HepG2 (cell line): ENCODE measurements at regions not wholly inside any gene's neighbourhood (a gene's known extent, or its start where the extent isn't known, plus 50 kb on each side); places are given as distances from the start of the nearest gene placed in this dataset.
"Not testable (repeated sequence)": the region's sequence is repeated elsewhere in the genome, so short reads cannot be mapped to it uniquely, and the experiment has no call there.

Experiments
- ATAC-seq: fragments of 200-7000 bp; cut with Tn5 transposase; 3 replicates; pipeline ENCODE4 v1.9.1; 2020; ENCODE audit warnings: mild to moderate bottlenecking, moderate library complexity
- BruUV-seq: library from RNA; stranded (reverse); fragments of 400-500 nt; replicated peaks from 2 replicates; lab custom pipeline; 2021; lab: Mats Ljungman, UMichigan
- CTCF ChIA-PET: fragments of 300-600 bp; formaldehyde crosslinking; extraction: SDS; loops from one replicate; lab custom pipeline; 2021; ENCODE audit warnings: low total read pairs, inconsistent platforms, low intra/inter-chr PET ratio; lab: Yijun Ruan, JAX
- POLR2A ChIA-PET: fragments of 350-600 bp; sonication (Branson Sonifier 250); formaldehyde crosslinking; loops from one replicate; lab custom pipeline; 2020; ENCODE audit warnings: antibody characterized with exemption, inconsistent platforms; lab: Yijun Ruan, JAX
- DNase-seq: peaks from one replicate; pipeline ENCODE4 v3.0.0-alpha.2; 2015; ENCODE audit warnings: low spot score
- FAIRE-seq: peaks from 3 replicates; lab custom pipeline; 2011; peaks lifted over from hg19 to GRCh38; lab: Jason Lieb, UNC
- H2AFZ ChIP-seq: one replicate; pipeline ENCODE4 v1.6.1; 2011; ENCODE audit warnings: low read length, inconsistent platforms
- H3K27ac ChIP-seq: fragments of 300-600 bp; 3 replicates; pipeline ENCODE4 v1.8.0; 2011; ENCODE audit warnings: mixed run types, mild to moderate bottlenecking, mixed read lengths, low read length, inconsistent platforms; ENCODE audit not compliant: insufficient read depth; ENCODE audit errors: extremely low read length
- H3K27me3 ChIP-seq, 2 experiments: fragments of 200-600 bp in 1 of 2; 2 replicates in 1 of 2; 3 replicates in 1 of 2; pipeline versions ENCODE4 v1.6.0 to v1.8.0; 2011; ENCODE audit warnings: low read length in 2 of 2, mild to moderate bottlenecking in 2 of 2, moderate library complexity in 2 of 2, inconsistent platforms in 1 of 2; ENCODE audit not compliant: insufficient read depth in 2 of 2, control insufficient read depth in 1 of 2
- H3K36me3 ChIP-seq, 2 experiments: fragments of 200-600 bp in 1 of 2; replicated peaks in 1 of 2; 2 replicates in 1 of 2; 3 replicates in 1 of 2; pipeline versions ENCODE4 v1.5.1 to v1.8.0; 2011; ENCODE audit warnings: low read length in 2 of 2, inconsistent platforms in 1 of 2; ENCODE audit not compliant: insufficient read depth in 2 of 2, control insufficient read depth in 1 of 2
- H3K4me1 ChIP-seq: 2 replicates; pipeline ENCODE4 v1.5.1; 2012; ENCODE audit warnings: low read length, inconsistent platforms; ENCODE audit not compliant: insufficient read depth
- H3K4me2 ChIP-seq: 2 replicates; pipeline ENCODE4 v1.6.0; 2011; ENCODE audit warnings: low read depth, low read length, inconsistent platforms
- H3K4me3 ChIP-seq, 3 experiments: fragments of 200-600 bp in 1 of 3; sonication (generic), shearing (Covaris generic) in 1 of 3; replicated peaks in 1 of 3; 2 replicates each; pipeline ENCODE4 v1.5.1; 2011 to 2016; ENCODE audit warnings: low read length in 3 of 3, inconsistent platforms in 2 of 3, low read depth in 2 of 3, mild to moderate bottlenecking in 2 of 3, control low read depth in 1 of 3, mixed read lengths in 1 of 3; ENCODE audit not compliant: insufficient read depth in 1 of 3
- H3K79me2 ChIP-seq: one replicate; pipeline ENCODE4 v1.6.1; 2011; ENCODE audit warnings: low read length, inconsistent platforms; ENCODE audit not compliant: insufficient read depth
- H3K9ac ChIP-seq: 2 replicates; pipeline ENCODE4 v1.6.0; 2011; ENCODE audit warnings: mild to moderate bottlenecking, low read depth, low read length, inconsistent platforms; ENCODE audit not compliant: insufficient read depth
- H3K9me3 ChIP-seq: 2 replicates; pipeline ENCODE4 v1.5.1; 2012; ENCODE audit warnings: mild to moderate bottlenecking, low read length
- H4K20me1 ChIP-seq: 2 replicates; pipeline ENCODE4 v1.6.0; 2011; ENCODE audit warnings: inconsistent platforms, mild to moderate bottlenecking, low read length, moderate library complexity; ENCODE audit not compliant: insufficient read depth
- FOSL2 ChIP-seq: sonication (generic); formaldehyde crosslinking; IDR thresholded peaks from 2 replicates; pipeline ENCODE4 v1.4.0; 2020; ENCODE audit warnings: missing genetic modification reagents
- FOXO1 ChIP-seq: sonication (generic); formaldehyde crosslinking; IDR thresholded peaks from 2 replicates; pipeline ENCODE4 v1.4.0; 2020; ENCODE audit warnings: missing genetic modification reagents
- PCBP2 ChIP-seq: fragments of 200-400 bp; formaldehyde crosslinking; optimal IDR thresholded peaks from 2 replicates; pipeline ENCODE3; 2018; ENCODE audit warnings: low read length, low read depth; ENCODE audit not compliant: poor library complexity, severe bottlenecking
- RORA ChIP-seq: sonication (generic); formaldehyde crosslinking; IDR thresholded peaks from 2 replicates; pipeline ENCODE4 v1.5.0; 2020; ENCODE audit warnings: mild to moderate bottlenecking, missing genetic modification reagents, moderate library complexity
- TEF ChIP-seq: sonication (generic); formaldehyde crosslinking; IDR thresholded peaks from 2 replicates; pipeline ENCODE4 v1.5.0; 2020; ENCODE audit warnings: missing genetic modification reagents
- ZNF318 ChIP-seq: sonication (generic); formaldehyde crosslinking; IDR thresholded peaks from 2 replicates; pipeline ENCODE4 v1.4.0; 2020; ENCODE audit warnings: mild to moderate bottlenecking, missing genetic modification reagents
- ZNF329 ChIP-seq: sonication (generic); formaldehyde crosslinking; IDR thresholded peaks from 2 replicates; pipeline ENCODE4 v1.9.0; 2021; ENCODE audit warnings: low read depth, mild to moderate bottlenecking, missing genetic modification reagents
- ZNF772 ChIP-seq: sonication (generic); formaldehyde crosslinking; IDR thresholded peaks from 2 replicates; pipeline ENCODE4 v1.5.0; 2020; ENCODE audit warnings: mild to moderate bottlenecking, missing genetic modification reagents
- ZNF800 ChIP-seq: sonication (generic); formaldehyde crosslinking; IDR thresholded peaks from 2 replicates; pipeline ENCODE4 v1.4.0; 2020; ENCODE audit warnings: missing genetic modification reagents
- WGBS: methylation state at CpG from one replicate; pipeline ENCODE4 v1.1.6; 2017; ENCODE audit warnings: low lambda C conversion rate; 5-methylcytosine and 5-hydroxymethylcytosine counted together
- in situ Hi-C: cut with HindIII; loops from 2 replicates; pipeline ENCODE4 v1.10.0; 2017; ENCODE audit warnings: low pct_unique_long_range_greater_than_20kb; ENCODE audit not compliant: extremely low pct_ligation_motif_present
- intact Hi-C: fragments of 100-400 bp; cut with micrococcal nuclease; formaldehyde crosslinking; loops from one replicate; pipeline ENCODE4 v1.10.0; 2022; ENCODE audit not compliant: unreplicated experiment

- TF ChIP-seq ZNF318 (CRISPR knock-in tag), result no peak
- TF ChIP-seq TEF, result no peak
- no peak for TF ChIP-seq ZNF800 (CRISPR knock-in tag)
- no peak for TF ChIP-seq FOSL2 (CRISPR knock-in tag)
- TF ChIP-seq ZNF329 (CRISPR knock-in tag), result no peak
- TF ChIP-seq ZNF772 (CRISPR knock-in tag), result no peak
- no peak for TF ChIP-seq RORA (CRISPR knock-in tag)
- no peak for TF ChIP-seq PCBP2
- no peak for TF ChIP-seq FOXO1
- TF ChIP-seq, all 625 proteins: peak for 0
Measured at GRCh38 chr15:84387086-84387485, 151.5 kb downstream of the GOLGA6L4 start (continued).

GRCh38 chr15:84388201-84388600 lies 152.6 kb downstream of the GOLGA6L4 start:
- ATAC-seq, intact Hi-C loops, H3K27ac ChIP-seq, H3K4me2 ChIP-seq, FAIRE-seq, BruUV-seq, H3K36me3 ChIP-seq, H3K4me1 ChIP-seq, DNase-seq, H3K79me2 ChIP-seq, POLR2A ChIA-PET, H3K4me3 ChIP-seq, H3K9ac ChIP-seq, in situ Hi-C loops, H3K9me3 ChIP-seq, H3K27me3 ChIP-seq, H2AFZ ChIP-seq, H4K20me1 ChIP-seq, CTCF ChIA-PET: not testable (repeated sequence)
- WGBS, result 0% methylated on average over 1 of the region's 1 CpG
